Natural killer cell (primary cell): ENCODE measurements at regions not wholly inside any gene's neighbourhood (a gene's known extent, or its start where the extent isn't known, plus 50 kb on each side); places are given as distances from the start of the nearest gene placed in this dataset.

Experiments
- ATAC-seq, 3 donors: fragments of 150-1000 bp in 2 of 3; fragments of 200-7000 bp in 1 of 3; cut with Tn5 transposase; 1 replicate in 1 of 3; 2 replicates in 2 of 3; pipeline ENCODE4 v1.10.0; 2021; ENCODE audit warnings: mild to moderate bottlenecking in 2 of 3, moderate library complexity in 2 of 3
- DNase-seq, 2 donors: peaks; one replicate each; pipeline versions ENCODE4 v3.0.0 to v3.0.0-alpha.2; 2013 to 2021; ENCODE audit warnings: mixed read lengths in 1 of 2
- H3K27ac ChIP-seq: one replicate; pipeline ENCODE4 v1.5.1; 2013; ENCODE audit warnings: mild to moderate bottlenecking, low read length
- H3K27me3 ChIP-seq: one replicate; pipeline ENCODE4 v1.6.1; 2013; ENCODE audit warnings: low read length; ENCODE audit not compliant: control insufficient read depth, insufficient read depth
- H3K36me3 ChIP-seq: one replicate; pipeline ENCODE4 v1.6.1; 2013; ENCODE audit warnings: low read length; ENCODE audit not compliant: control insufficient read depth, insufficient read depth
- H3K4me1 ChIP-seq: one replicate; pipeline ENCODE4 v1.6.1; 2013; ENCODE audit warnings: low read length; ENCODE audit not compliant: control insufficient read depth, insufficient read depth
- H3K4me3 ChIP-seq: one replicate; pipeline ENCODE4 v1.5.1; 2013; ENCODE audit warnings: low read length
- H3K9me3 ChIP-seq: one replicate; pipeline ENCODE4 v1.6.1; 2013; ENCODE audit warnings: low read length; ENCODE audit not compliant: control insufficient read depth, insufficient read depth
- H3K27ac Mint-ChIP-seq, 2 donors: one replicate each; pipeline ENCODE4 v1.8.0; 2022; ENCODE audit warnings: mild to moderate bottlenecking in 2 of 2, mixed read lengths in 2 of 2, moderate library complexity in 1 of 2
- H3K27me3 Mint-ChIP-seq, 2 donors: one replicate each; pipeline ENCODE4 v1.8.0; 2022; ENCODE audit warnings: low read depth in 2 of 2, mixed read lengths in 2 of 2
- H3K36me3 Mint-ChIP-seq: one replicate; pipeline ENCODE4 v1.8.0; 2022; ENCODE audit warnings: mixed read lengths
- H3K4me1 Mint-ChIP-seq, 2 donors: one replicate each; pipeline ENCODE4 v1.8.0; 2022; ENCODE audit warnings: mixed read lengths in 2 of 2
- H3K4me3 Mint-ChIP-seq: one replicate; pipeline ENCODE4 v1.8.0; 2022; ENCODE audit warnings: mild to moderate bottlenecking, moderate library complexity, mixed read lengths
- H3K9me3 Mint-ChIP-seq, 2 donors: one replicate each; pipeline ENCODE4 v1.8.0; 2022; ENCODE audit warnings: mixed read lengths in 2 of 2
- WGBS: methylation state at CpG from one replicate; pipeline ENCODE4 v1.1.7; 2013; ENCODE audit warnings: missing lambda C conversion rate; ENCODE audit not compliant: insufficient coverage; 5-methylcytosine and 5-hydroxymethylcytosine counted together
- intact Hi-C: fragments of 100-400 bp; cut with micrococcal nuclease; formaldehyde crosslinking; loops from one replicate; pipeline ENCODE4 v1.14.2; 2022
- TF ChIP-seq, protein P1 (sequence below): fragments of 200-600 bp; IDR thresholded peaks from one replicate; pipeline ENCODE4 v1.8.0; 2022; ENCODE audit warnings: antibody characterized with exemption

- no peaks in the 10 kb centered on the region for H3K36me3 Mint-ChIP-seq
- DNase-seq = no peak
- intact Hi-C loops = no loop called here
- Histone ChIP-seq H3K4me1 (no peaks in the 10 kb centered on the region), H3K36me3 (no peaks in the 10 kb centered on the region), H3K9me3 (no peaks in the 10 kb centered on the region), H3K27me3 (no peaks in the 10 kb centered on the region), H3K4me3 (no peak overlapping the region), H3K27ac (no peak overlapping the region)
- TF ChIP-seq, protein P1, sequence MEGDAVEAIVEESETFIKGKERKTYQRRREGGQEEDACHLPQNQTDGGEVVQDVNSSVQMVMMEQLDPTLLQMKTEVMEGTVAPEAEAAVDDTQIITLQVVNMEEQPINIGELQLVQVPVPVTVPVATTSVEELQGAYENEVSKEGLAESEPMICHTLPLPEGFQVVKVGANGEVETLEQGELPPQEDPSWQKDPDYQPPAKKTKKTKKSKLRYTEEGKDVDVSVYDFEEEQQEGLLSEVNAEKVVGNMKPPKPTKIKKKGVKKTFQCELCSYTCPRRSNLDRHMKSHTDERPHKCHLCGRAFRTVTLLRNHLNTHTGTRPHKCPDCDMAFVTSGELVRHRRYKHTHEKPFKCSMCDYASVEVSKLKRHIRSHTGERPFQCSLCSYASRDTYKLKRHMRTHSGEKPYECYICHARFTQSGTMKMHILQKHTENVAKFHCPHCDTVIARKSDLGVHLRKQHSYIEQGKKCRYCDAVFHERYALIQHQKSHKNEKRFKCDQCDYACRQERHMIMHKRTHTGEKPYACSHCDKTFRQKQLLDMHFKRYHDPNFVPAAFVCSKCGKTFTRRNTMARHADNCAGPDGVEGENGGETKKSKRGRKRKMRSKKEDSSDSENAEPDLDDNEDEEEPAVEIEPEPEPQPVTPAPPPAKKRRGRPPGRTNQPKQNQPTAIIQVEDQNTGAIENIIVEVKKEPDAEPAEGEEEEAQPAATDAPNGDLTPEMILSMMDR = no peak
- 87% methylated on average over 4 of the region's 4 CpGs for WGBS
- H3K27ac Mint-ChIP-seq = no peak overlapping the region
- no peak for ATAC-seq
- H3K4me3 Mint-ChIP-seq = no peak overlapping the region
- H3K4me1 Mint-ChIP-seq = no peaks in the 10 kb centered on the region
- H3K27me3 Mint-ChIP-seq = peaks cover 5 to 16% of the 10 kb centered on the region in 2 donors
- H3K9me3 Mint-ChIP-seq = no peaks in the 10 kb centered on the region
Measured at GRCh38 chr1:4506591-4506990, 147.8 kb upstream of the AJAP1 start.

GRCh38 chr1:4509206-4509605, 145.2 kb upstream of the AJAP1 start:
- ATAC-seq (peak in 1 of 3 donors; percentile 10), DNase-seq (no peak)
- no peaks in the 10 kb centered on the region for H3K9me3 ChIP-seq
- H3K27ac Mint-ChIP-seq = no peak overlapping the region
- H3K4me1 ChIP-seq = no peaks in the 10 kb centered on the region
- no peak overlapping the region for H3K27ac ChIP-seq
- no peak overlapping the region for H3K4me3 ChIP-seq
- 46% methylated on average over 8 of the region's 8 CpGs for WGBS
- intact Hi-C loops = no loop called here
- H3K36me3 Mint-ChIP-seq = no peaks in the 10 kb centered on the region
- no peak overlapping the region for H3K4me3 Mint-ChIP-seq
- TF ChIP-seq, protein P1 = no peak
- peaks cover 5 to 6% of the 10 kb centered on the region in 2 donors for H3K27me3 Mint-ChIP-seq
- H3K9me3 Mint-ChIP-seq = no peaks in the 10 kb centered on the region
- H3K36me3 ChIP-seq = no peaks in the 10 kb centered on the region
- H3K27me3 ChIP-seq = no peaks in the 10 kb centered on the region
- H3K4me1 Mint-ChIP-seq = no peaks in the 10 kb centered on the region

- Mint-ChIP-seq H3K4me3 (no peak overlapping the region), H3K4me1 (no peaks in the 10 kb centered on the region), H3K9me3 (no peaks in the 10 kb centered on the region), H3K27ac (no peak overlapping the region), H3K36me3 (no peaks in the 10 kb centered on the region), H3K27me3 (peaks cover 6 to 9% of the 10 kb centered on the region in 2 donors)
- Histone ChIP-seq H3K4me3 (no peak overlapping the region), H3K36me3 (no peaks in the 10 kb centered on the region), H3K27ac (no peak overlapping the region), H3K9me3 (no peaks in the 10 kb centered on the region), H3K27me3 (no peaks in the 10 kb centered on the region), H3K4me1 (no peaks in the 10 kb centered on the region)
- TF ChIP-seq, protein P1 = no peak
- DNase-seq (no peak), ATAC-seq (no peak)
- intact Hi-C loops = no loop called here
- 59% methylated on average over 4 of the region's 4 CpGs for WGBS
Measured at GRCh38 chr1:4510276-4510691, 144.1 kb upstream of the AJAP1 start.

- Mint-ChIP-seq H3K4me1 (no peaks in the 10 kb centered on the region), H3K27ac (no peak overlapping the region), H3K36me3 (no peaks in the 10 kb centered on the region), H3K27me3 (peaks cover 6 to 9% of the 10 kb centered on the region in 2 donors), H3K4me3 (no peak overlapping the region), H3K9me3 (no peaks in the 10 kb centered on the region)
- DNase-seq = no peak
- no peak for ATAC-seq
- Histone ChIP-seq H3K4me3 (no peak overlapping the region), H3K27me3 (no peaks in the 10 kb centered on the region), H3K36me3 (no peaks in the 10 kb centered on the region), H3K27ac (no peak overlapping the region), H3K4me1 (no peaks in the 10 kb centered on the region), H3K9me3 (no peaks in the 10 kb centered on the region)
- 96% methylated on average over 13 of the region's 13 CpGs for WGBS
- TF ChIP-seq, protein P1 = no peak
- intact Hi-C loops = no loop called here
Measured at GRCh38 chr1:4511374-4511773, 143.0 kb upstream of the AJAP1 start.
